NCI-H1092 (cell line): ENCODE measurements at regions not wholly inside any gene's neighbourhood (a gene's known extent, or its start where the extent isn't known, plus 50 kb on each side); places are given as distances from the start of the nearest gene placed in this dataset.

Experiments used
- DNase-seq: peaks from one replicate; lab custom pipeline; 2025; lab: John Stamatoyannopoulos, UW

- no peak for DNase-seq
Observed at GRCh38 chr4:11534623-11535302, 106.1 kb upstream of the HS3ST1 start.

GRCh38 chr4:11532138-11532537, 103.4 kb upstream of the HS3ST1 start:
- DNase-seq = no peak

GRCh38 chr4:11529625-11530201, 101.0 kb upstream of the HS3ST1 start:
- DNase-seq = no peak

DNA sequence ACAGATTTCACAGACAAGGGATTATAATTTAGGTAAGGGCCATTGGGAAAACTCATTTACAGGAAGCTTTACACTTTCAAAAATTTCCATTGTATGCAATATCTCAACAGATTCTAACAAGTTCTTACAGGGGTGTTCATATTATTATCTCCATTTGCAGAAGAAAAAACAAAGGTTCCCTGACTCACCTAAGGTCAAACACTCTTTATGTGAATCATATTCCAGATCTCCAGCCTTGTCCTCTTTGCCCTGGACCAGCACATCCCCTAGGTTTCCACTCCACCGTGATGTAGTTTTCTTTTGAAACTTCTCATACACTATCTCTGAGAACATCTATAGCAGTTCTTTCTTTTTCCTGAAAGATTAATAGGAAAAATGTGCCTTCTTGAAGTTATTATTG, 96.4 kb upstream of the HS3ST1 start:
- no peak for DNase-seq

- DNase-seq = no peak
Observed at GRCh38 chr4:11518754-11519153, 90.1 kb upstream of the HS3ST1 start.

DNA sequence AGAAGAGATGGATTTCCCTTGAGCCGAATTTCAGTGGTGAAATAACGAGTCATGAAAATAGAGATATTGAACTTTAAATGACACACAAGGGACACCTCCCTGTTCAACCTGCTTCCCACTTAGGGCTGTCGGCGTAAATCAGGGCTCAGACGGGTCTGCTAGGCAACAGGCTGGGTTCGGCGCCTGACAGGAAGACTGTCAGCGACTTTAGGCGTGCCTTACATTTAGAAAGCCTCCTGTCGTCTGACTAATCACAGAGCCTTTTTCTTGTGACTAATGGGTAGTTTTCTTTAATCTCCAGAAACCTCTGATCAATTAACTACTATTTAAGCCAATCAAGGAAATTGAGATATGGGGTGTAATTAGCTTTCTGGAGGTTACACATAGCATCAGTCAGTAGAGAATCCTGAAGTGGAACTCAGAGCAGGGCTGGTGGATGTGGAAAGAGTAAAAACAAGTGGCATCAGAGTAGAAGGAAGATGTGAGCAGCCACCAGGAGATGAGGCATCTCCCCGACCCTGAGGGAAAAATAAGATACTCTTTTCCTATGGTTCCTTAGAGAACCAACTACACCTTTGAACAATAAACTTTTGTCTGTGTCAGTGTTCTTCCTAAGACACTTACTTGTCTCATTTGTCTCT, 86.2 kb upstream of the HS3ST1 start:
- no peak for DNase-seq

DNA sequence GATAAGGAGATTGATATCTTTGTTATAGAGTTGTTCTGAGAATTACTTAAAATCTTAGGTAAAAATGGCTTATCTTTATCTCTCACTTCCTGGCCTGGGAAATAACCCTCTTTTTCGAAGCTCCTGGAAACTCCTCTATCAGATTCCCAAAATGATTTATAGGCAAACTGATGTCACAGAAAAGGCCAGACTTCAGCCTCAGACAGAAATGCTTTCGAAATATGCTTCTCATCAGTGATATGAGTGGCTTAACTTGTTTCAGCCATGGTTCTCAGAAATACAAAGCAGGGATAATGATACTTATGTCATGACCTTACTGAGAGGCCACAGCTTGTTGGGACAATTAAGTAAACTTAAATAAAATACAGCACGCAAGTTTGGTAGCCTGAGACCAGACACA, 85.3 kb upstream of the HS3ST1 start:
- DNase-seq = no peak

GRCh38 chr4:11512871-11513270, 84.2 kb upstream of the HS3ST1 start:
- no peak for DNase-seq

GRCh38 chr4:11511321-11511720, 82.6 kb upstream of the HS3ST1 start:
- DNase-seq = no peak

DNA sequence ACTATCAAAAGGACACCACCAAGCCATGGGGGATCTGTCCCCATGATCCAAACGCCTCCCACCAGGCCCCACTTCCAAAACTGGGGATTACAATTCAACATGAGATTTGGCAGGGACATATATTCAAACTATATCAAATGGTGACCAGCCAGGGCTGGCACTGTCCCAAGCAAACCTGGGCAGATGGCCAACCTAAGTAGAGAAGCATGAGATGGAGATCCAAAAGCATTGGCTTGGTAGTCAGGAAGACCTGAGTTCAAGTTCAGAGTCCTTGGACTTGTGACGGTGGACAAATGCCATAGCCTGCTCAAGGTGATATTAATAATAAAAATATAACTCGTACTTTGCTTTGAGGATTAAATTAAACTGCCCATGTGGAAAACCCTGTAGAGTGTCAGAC, 79.2 kb upstream of the HS3ST1 start:
- DNase-seq = no peak

GRCh38 chr4:11506194-11506593, 77.5 kb upstream of the HS3ST1 start:
- no peak for DNase-seq

DNA sequence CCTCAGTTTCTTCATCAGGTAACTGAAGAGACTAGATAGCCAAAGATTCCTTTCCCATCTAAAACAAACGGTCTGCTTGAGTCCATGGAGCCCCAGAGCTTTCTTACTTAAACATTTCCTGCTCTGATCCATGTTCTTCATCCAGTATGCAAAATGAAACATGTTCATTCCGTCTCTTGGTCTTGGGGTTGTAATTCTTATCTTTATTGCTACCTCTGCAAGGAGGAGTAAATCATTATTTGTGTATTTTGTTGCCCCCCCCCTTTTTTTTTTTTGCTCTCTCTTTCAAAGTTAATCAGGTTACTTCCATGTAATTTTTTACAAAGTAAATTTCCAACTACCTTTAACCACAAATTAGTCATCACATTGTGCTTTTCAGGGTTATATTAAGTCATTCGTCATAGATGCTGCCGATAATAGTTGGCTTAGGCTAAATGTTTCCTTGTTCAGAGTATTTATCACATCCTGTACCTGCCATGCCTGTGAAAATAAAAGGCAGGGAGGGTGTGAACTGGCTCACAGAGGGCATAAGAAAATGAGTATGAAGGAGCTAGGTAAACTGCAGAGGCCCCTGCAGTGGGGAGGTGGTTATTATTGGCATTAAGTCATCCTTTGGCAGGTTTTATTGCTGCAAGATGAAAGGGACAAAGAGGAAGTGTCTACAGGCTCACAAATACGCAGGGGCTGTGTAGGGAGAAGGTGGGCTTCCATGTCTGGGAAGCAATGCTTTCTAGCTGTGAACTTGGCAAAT, 76.7 kb upstream of the HS3ST1 start:
- DNase-seq = no peak

GRCh38 chr4:11503166-11503565, 74.5 kb upstream of the HS3ST1 start:
- no peak for DNase-seq

DNA sequence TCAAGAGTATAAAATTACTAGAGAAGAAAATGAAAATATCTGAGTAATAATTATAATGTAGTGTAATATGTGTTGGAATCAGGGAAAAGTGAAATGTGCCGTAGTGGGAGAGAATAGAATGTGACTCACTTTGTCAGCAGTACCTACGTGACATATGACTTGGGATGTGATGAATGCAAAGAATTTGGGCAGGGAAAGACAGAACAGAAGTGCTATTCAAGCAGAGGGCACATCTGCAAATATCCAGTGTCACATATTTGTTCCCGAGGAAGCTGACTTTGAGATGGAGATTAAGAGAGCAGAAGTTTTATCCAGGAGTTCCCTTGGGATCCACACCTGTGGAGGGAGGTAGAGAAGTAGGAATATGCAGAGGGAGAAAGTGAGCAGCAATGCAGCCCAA, 69.3 kb upstream of the HS3ST1 start:
- no peak for DNase-seq

DNA sequence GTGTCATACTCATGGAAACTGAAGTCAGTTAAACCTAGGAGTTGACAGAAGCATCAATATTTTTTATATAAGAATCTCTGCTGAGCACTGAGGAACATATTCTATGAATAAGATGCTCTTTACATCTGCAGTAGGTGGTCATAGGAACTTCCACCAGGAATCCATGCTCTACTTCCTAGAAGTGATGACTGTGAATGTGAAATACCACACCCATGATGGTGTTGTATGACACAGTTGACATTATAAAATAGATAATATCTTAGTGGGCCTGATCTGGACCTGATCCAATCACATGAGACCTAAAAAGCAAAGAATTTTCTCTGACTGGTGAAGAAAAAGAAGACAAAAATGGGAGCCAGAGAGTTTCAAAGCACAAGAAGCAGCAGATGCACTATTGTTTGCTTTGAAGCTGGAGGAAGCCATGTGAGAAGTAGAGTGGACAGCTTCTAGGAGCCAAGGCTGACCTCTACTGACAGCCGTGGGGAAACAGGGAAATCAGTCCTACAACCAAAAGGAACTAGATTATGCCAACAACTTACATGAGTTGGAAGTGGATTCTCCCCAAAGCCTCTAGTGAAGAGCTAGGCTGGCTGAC, 68.6 kb upstream of the HS3ST1 start:
- no peak for DNase-seq

- no peak for DNase-seq
Observed at GRCh38 chr4:11496351-11496829, 67.7 kb upstream of the HS3ST1 start.

- DNase-seq = no peak
Observed at GRCh38 chr4:11495818-11496217, 67.1 kb upstream of the HS3ST1 start.

GRCh38 chr4:11495291-11495690, 66.6 kb upstream of the HS3ST1 start:
- no peak for DNase-seq

- no peak for DNase-seq
Observed at GRCh38 chr4:11494232-11494631, 65.5 kb upstream of the HS3ST1 start.

DNA sequence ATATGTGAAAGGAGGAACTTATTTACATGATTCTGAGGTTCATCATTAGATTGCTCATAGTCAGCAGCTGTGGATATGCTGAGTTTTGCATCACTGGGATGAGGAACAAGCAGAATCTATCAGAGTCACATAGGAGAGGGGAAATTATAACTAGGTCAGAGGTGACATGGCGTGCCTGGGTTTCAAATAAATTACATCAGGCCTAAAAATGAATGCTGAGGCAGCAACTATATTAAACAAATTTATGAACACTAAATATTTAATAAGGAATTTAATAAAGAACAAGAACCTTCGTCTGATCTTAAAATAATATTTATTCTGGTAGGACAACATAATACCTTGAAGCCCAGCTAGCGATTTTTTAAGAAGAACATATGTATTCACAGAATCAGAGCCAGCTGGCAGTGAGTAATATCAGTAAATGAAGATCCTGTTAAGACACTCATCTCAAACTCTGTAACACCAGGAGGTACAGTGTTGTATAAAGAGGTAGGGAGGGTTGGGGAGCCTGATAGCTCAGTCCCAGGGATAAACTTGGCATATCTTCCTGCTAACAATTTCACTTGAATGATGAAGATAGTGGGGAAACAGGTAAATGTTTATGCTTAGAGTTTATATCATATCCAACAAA, 60.9 kb upstream of the HS3ST1 start:
- DNase-seq = no peak

- DNase-seq = no peak
Observed at GRCh38 chr4:11488657-11489452, 60.2 kb upstream of the HS3ST1 start.
